ENCODE measurements at regions not wholly inside any gene's neighbourhood (a gene's known extent, or its start where the extent isn't known, plus 50 kb on each side); places are given as distances from the start of the nearest gene placed in this dataset.
A peak's percentile ranks its signal among the peaks of the same experiment; 100 is the strongest.

- Mint-ChIP-seq H3K9me3 (peaks cover 2% of the 10 kb centered on the region), H3K27ac (peak overlapping the region in 1 of 3 experiments; percentile 5), H3K4me3 (no peak overlapping the region), H3K4me1 (peaks cover 29% of the 10 kb centered on the region), H3K27me3 (ENCODE audit: low read depth) (no peaks in the 10 kb centered on the region), H3K36me3 (ENCODE audit: low read depth) (peaks cover 6% of the 10 kb centered on the region)
- no peak for TF ChIP-seq CTCF (IDR thresholded peaks at IDR 0.05; ENCODE audit: unreplicated experiment in 3 of 3)
Observed at GRCh38 chr3:64927689-64928088, 239.9 kb upstream of the ADAMTS9 start.

- H3K36me3 Mint-ChIP-seq (ENCODE audit: low read depth): peaks cover 4% of the 10 kb centered on the region
- H3K27me3 Mint-ChIP-seq (ENCODE audit: low read depth): no peaks in the 10 kb centered on the region
- no peak for TF ChIP-seq CTCF (IDR thresholded peaks at IDR 0.05; ENCODE audit: unreplicated experiment in 3 of 3)
- H3K4me1 Mint-ChIP-seq: peaks cover 22% of the 10 kb centered on the region
- H3K4me3 Mint-ChIP-seq: no peak overlapping the region
- no peak overlapping the region for H3K27ac Mint-ChIP-seq
- H3K9me3 Mint-ChIP-seq: no peaks in the 10 kb centered on the region
Observed at GRCh38 chr3:64925575-64925974, 237.8 kb upstream of the ADAMTS9 start.

- no peak overlapping the region for H3K4me3 Mint-ChIP-seq
- no peak overlapping the region for H3K27ac Mint-ChIP-seq
- no peaks in the 10 kb centered on the region for H3K27me3 Mint-ChIP-seq (ENCODE audit: low read depth)
- H3K4me1 Mint-ChIP-seq: peaks cover 26% of the 10 kb centered on the region
- no peaks in the 10 kb centered on the region for H3K9me3 Mint-ChIP-seq
- peaks cover 4% of the 10 kb centered on the region for H3K36me3 Mint-ChIP-seq (ENCODE audit: low read depth)
- no peak for TF ChIP-seq CTCF (IDR thresholded peaks at IDR 0.05; ENCODE audit: unreplicated experiment in 3 of 3)
Observed at GRCh38 chr3:64924961-64925360, 237.2 kb upstream of the ADAMTS9 start.

- Mint-ChIP-seq H3K36me3 (ENCODE audit: low read depth) (peaks cover 4% of the 10 kb centered on the region), H3K27ac (no peak overlapping the region), H3K4me3 (no peak overlapping the region), H3K27me3 (ENCODE audit: low read depth) (no peaks in the 10 kb centered on the region), H3K4me1 (peaks cover 31% of the 10 kb centered on the region), H3K9me3 (no peaks in the 10 kb centered on the region)
- no peak for TF ChIP-seq CTCF (IDR thresholded peaks at IDR 0.05; ENCODE audit: unreplicated experiment in 3 of 3)
Observed at GRCh38 chr3:64922213-64922612, 234.4 kb upstream of the ADAMTS9 start.

GRCh38 chr3:64921281-64922065 is 233.7 kb upstream of the ADAMTS9 start:
- H3K4me3 Mint-ChIP-seq: no peak overlapping the region
- H3K4me1 Mint-ChIP-seq: peaks cover 35% of the 10 kb centered on the region
- no peaks in the 10 kb centered on the region for H3K9me3 Mint-ChIP-seq
- no peak for TF ChIP-seq CTCF (IDR thresholded peaks at IDR 0.05; ENCODE audit: unreplicated experiment in 3 of 3)
- H3K27me3 Mint-ChIP-seq (ENCODE audit: low read depth): no peaks in the 10 kb centered on the region
- H3K27ac Mint-ChIP-seq: no peak overlapping the region
- H3K36me3 Mint-ChIP-seq (ENCODE audit: low read depth): peaks cover 4% of the 10 kb centered on the region

- TF ChIP-seq CTCF (IDR thresholded peaks at IDR 0.05; ENCODE audit: unreplicated experiment in 3 of 3): no peak
- no peaks in the 10 kb centered on the region for H3K36me3 Mint-ChIP-seq (ENCODE audit: low read depth)
- no peaks in the 10 kb centered on the region for H3K27me3 Mint-ChIP-seq (ENCODE audit: low read depth)
Observed at GRCh38 chr3:64919934-64920333, 232.1 kb upstream of the ADAMTS9 start.

More at GRCh38 chr3:64919934-64920333, 232.1 kb upstream of the ADAMTS9 start:
- Mint-ChIP-seq H3K27ac (no peak overlapping the region), H3K4me3 (no peak overlapping the region), H3K9me3 (no peaks in the 10 kb centered on the region), H3K4me1 (peaks cover 40% of the 10 kb centered on the region)

Data from nephron (organoid).